ENCODE measurements at regions not wholly inside any gene's neighbourhood (a gene's known extent, or its start where the extent isn't known, plus 50 kb on each side); places are given as distances from the start of the nearest gene placed in this dataset.

GRCh38 chr22:48240935-48241230 lies 1478.4 kb downstream of the TBC1D22A start:
- 78 to 94% (median 88%) methylated on average over 8 of the region's 8 CpGs for WGBS, 3 donors
- H3K27ac ChIP-seq (ENCODE audit: low read depth, low read length) = no peak overlapping the region

- 26 to 63% (median 58%) methylated on average over 13 of the region's 13 CpGs for WGBS, 3 donors
- no peak overlapping the region for H3K27ac ChIP-seq (ENCODE audit: low read depth, low read length)
Measured at GRCh38 chr22:48240148-48240934, 1477.9 kb downstream of the TBC1D22A start.

GRCh38 chr22:48239461-48240147 lies 1477.2 kb downstream of the TBC1D22A start:
- H3K27ac ChIP-seq (ENCODE audit: low read depth, low read length) = no peak overlapping the region
- WGBS, 3 donors = 41 to 55% (median 55%) methylated on average over 11 of the region's 11 CpGs

GRCh38 chr22:48238966-48239365 lies 1476.5 kb downstream of the TBC1D22A start:
- WGBS, 3 donors = 46 to 51% (median 48%) methylated on average over 12 of the region's 12 CpGs
- no peak overlapping the region for H3K27ac ChIP-seq (ENCODE audit: low read depth, low read length)

GRCh38 chr22:48238284-48238915 lies 1476.0 kb downstream of the TBC1D22A start:
- H3K27ac ChIP-seq (ENCODE audit: low read depth, low read length) = no peak overlapping the region
- WGBS, 3 donors = 68 to 74% (median 73%) methylated on average over 9 of the region's 9 CpGs

- H3K27ac ChIP-seq (ENCODE audit: low read depth, low read length) = no peak overlapping the region
- WGBS, 3 donors = 83 to 95% (median 91%) methylated on average over 21 of the region's 21 CpGs
Measured at GRCh38 chr22:48237466-48238283, 1475.2 kb downstream of the TBC1D22A start.

- no peak overlapping the region for H3K27ac ChIP-seq (ENCODE audit: low read depth, low read length)
- WGBS, 3 donors = 61 to 65% (median 65%) methylated on average over 4 of the region's 4 CpGs
Measured at GRCh38 chr22:48236261-48236660, 1473.8 kb downstream of the TBC1D22A start.

GRCh38 chr22:48235744-48236143 lies 1473.3 kb downstream of the TBC1D22A start:
- 82 to 86% (median 83%) methylated on average over 9 of the region's 9 CpGs for WGBS, 3 donors
- no peak overlapping the region for H3K27ac ChIP-seq (ENCODE audit: low read depth, low read length)

GRCh38 chr22:48234011-48234410 lies 1471.6 kb downstream of the TBC1D22A start:
- 82 to 88% (median 85%) methylated on average over 8 of the region's 8 CpGs for WGBS, 3 donors
- no peak overlapping the region for H3K27ac ChIP-seq (ENCODE audit: low read depth, low read length)

GRCh38 chr22:48233586-48233985 lies 1471.1 kb downstream of the TBC1D22A start:
- no peak overlapping the region for H3K27ac ChIP-seq (ENCODE audit: low read depth, low read length)
- 83 to 91% (median 88%) methylated on average over 1 of the region's 1 CpG for WGBS, 3 donors

GRCh38 chr22:48228468-48228867 lies 1466.0 kb downstream of the TBC1D22A start:
- WGBS, 3 donors = 84 to 95% (median 91%) methylated on average over 5 of the region's 5 CpGs
- no peak overlapping the region for H3K27ac ChIP-seq (ENCODE audit: low read depth, low read length)

- 77 to 93% (median 86%) methylated on average over 4 of the region's 4 CpGs for WGBS, 3 donors
- no peak overlapping the region for H3K27ac ChIP-seq (ENCODE audit: low read depth, low read length)
Measured at GRCh38 chr22:48227341-48228018, 1465.0 kb downstream of the TBC1D22A start.

GRCh38 chr22:48226026-48227013 lies 1463.9 kb downstream of the TBC1D22A start:
- WGBS, 3 donors = 75 to 87% (median 83%) methylated on average over 23 of the region's 23 CpGs
- H3K27ac ChIP-seq (ENCODE audit: low read depth, low read length) = no peak overlapping the region

- 48 to 61% (median 59%) methylated on average over 5 of the region's 5 CpGs for whole genome bisulfite sequencing, 3 donors
Measured at GRCh38 chr22:48224332-48224731, 1461.9 kb downstream of the TBC1D22A start.

GRCh38 chr22:48223488-48224190 lies 1461.2 kb downstream of the TBC1D22A start:
- WGBS, 3 donors = 49 to 69% (median 60%) methylated on average over 7 of the region's 7 CpGs
- H3K27ac ChIP-seq (ENCODE audit: low read depth, low read length) = no peak overlapping the region

More at GRCh38 chr22:48224332-48224731, 1461.9 kb downstream of the TBC1D22A start:
- no peak overlapping the region for H3K27ac ChIP-seq (ENCODE audit: low read depth, low read length)

- 80 to 84% (median 82%) methylated on average over 13 of the region's 13 CpGs for WGBS, 3 donors
- H3K27ac ChIP-seq (ENCODE audit: low read depth, low read length) = no peak overlapping the region
Measured at GRCh38 chr22:48222742-48223487, 1460.5 kb downstream of the TBC1D22A start.
